ENCODE measurements at regions not wholly inside any gene's neighbourhood (a gene's known extent, or its start where the extent isn't known, plus 50 kb on each side); places are given as distances from the start of the nearest gene placed in this dataset.
"Not testable (repeated sequence)": the region's sequence is repeated elsewhere in the genome, so short reads cannot be mapped to it uniquely, and the experiment has no call there.

DNA sequence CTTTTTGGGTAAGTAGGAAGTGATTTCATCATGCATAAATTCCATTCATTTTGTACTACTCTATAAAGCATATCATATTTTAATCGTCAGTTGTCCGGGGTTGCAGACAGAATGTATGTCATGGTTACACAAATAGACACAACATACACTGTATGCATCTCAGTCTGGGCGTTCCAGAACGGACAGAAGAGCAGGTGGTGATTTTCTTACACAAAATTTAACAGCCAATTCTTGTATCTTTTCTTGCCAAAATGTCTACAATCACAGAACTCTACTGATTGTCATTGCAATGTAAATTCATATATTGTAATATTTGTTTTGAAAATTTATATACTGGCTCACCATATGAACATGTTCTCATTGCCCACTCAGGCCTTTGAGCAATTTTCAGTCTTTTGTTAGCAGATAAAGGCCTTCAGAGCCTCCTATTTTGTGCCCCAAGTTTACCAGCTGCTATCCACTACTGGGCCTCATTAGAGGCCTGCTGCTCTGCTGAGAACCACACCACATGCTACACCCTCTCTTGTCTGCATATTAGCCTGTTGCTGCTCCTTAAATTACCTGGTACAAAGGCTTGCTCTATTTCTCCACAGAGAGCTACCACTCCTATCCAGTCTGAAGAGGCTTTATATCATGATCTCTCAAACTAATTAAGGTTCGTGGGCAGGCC lies 61.5 kb downstream of the PRDM13 start:
- no peak for DNase-seq (ENCODE audit: low spot score)

DNA sequence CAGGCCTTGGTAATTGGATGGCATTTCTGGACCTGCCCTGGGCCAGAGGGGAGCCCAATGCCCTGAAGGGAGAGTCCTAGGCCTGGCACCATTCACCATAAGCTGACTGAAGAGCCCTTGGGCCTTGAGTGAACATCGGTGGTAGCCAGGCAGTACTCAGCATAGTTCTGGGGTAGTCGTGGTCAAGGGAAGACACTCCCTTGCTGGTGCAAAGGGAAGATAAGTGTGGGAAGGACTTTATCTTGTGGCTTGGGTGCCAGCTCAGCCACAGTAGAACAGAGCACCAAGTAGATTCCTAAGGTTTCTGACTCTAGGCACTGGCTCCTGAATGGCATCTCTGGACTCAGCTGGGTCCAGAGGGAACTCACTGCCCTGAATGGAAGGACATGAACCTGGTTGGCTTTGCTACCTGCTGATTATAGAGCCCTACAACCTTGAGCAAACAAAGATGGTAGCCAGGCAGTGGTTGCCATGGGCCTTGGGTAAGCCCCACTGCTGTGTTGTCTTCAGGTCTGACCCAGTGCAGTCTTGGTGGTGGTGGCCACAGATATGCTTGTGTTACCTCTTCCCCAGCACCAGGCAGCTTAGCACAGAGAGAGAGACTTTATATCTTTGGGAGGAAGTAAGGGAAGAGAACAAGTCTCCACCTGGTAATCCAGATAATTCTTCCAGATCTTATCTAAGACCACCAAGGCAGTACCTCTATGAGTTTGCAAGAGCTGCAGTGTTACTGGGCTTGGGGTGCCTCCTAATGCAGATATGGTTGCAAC lies 83.5 kb downstream of the PRDM13 start:
- no peak for DNase-seq (ENCODE audit: low spot score)

- DNase-seq (ENCODE audit: low spot score), result not testable (repeated sequence)
Measured at GRCh38 chr6:99702287-99702686, 95.7 kb downstream of the PRDM13 start.

- DNase-seq (ENCODE audit: low spot score), result no peak
Measured at GRCh38 chr6:99709062-99709461, 102.4 kb downstream of the PRDM13 start.

GRCh38 chr6:99711302-99711701 lies 104.7 kb downstream of the PRDM13 start:
- no peak for DNase-seq (ENCODE audit: low spot score)

GRCh38 chr6:99711925-99712324 lies 105.3 kb downstream of the PRDM13 start:
- DNase-seq (ENCODE audit: low spot score), result no peak

- DNase-seq (ENCODE audit: low spot score), result no peak
Measured at GRCh38 chr6:99712519-99712918, 105.9 kb downstream of the PRDM13 start.

DNA sequence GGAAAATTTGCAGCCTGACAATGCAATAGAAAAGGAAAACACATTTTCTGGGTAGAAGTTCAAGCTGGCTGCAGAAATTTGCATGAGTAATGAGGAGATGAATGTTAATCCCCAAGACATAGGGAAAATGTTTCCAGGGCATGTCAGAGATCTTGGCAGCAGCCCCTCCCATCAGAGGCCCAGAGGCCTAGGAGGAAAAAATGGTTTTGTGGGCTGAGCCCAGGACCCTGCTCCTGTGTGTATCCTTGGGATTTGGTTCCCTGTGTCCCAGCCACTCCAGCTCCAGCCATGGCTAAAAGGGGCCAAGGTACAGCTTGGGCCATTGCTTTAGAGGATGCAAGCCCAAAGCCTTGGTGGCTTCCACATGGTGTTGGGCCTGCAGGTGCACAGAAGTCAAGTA lies 115.4 kb downstream of the PRDM13 start:
- not testable (repeated sequence) for DNase-seq (ENCODE audit: low spot score)

DNA sequence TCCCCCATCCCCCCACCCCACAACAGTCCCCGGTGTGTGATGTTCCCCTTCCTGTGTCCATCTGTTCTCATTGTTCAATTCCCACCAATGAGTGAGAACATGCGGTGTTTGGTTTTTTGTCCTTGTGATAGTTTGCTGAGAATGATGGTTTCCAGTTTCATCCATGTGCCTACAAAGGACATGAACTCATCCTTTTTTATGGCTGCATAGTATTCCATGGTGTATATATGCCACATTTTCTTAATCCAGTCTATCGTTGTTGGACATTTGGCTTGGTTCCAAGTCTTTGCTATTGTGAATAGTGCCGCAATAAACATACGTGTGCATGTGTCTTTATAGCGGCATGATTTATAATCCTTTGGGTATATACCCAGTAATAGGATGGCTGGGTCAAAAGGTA lies 123.6 kb downstream of the PRDM13 start:
- DNase-seq (ENCODE audit: low spot score), result not testable (repeated sequence)

GRCh38 chr6:99736302-99736701 lies 129.7 kb downstream of the PRDM13 start:
- peak; percentile 3 for DNase-seq (ENCODE audit: low spot score)

GRCh38 chr6:99739526-99739925 lies 132.9 kb downstream of the PRDM13 start:
- DNase-seq (ENCODE audit: low spot score), result no peak

DNA sequence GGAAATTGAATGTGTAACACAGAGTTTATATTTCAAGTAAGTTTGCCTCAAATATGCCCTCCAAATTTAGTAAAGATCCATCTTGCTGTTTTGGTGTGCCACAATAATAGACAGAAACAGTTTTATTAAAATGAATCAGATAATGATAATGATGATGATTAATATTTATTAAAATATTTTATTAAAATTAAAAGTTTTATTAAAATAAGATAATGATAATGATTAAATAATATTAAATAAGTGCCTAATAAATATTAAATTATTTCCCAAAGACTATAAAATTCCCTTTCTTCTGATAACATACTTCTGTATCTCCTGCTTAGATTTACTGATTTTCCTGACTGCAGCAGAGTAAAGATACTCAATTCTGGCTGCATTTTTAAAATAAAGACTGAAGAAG lies 134.5 kb downstream of the PRDM13 start:
- no peak for DNase-seq (ENCODE audit: low spot score)

DNA sequence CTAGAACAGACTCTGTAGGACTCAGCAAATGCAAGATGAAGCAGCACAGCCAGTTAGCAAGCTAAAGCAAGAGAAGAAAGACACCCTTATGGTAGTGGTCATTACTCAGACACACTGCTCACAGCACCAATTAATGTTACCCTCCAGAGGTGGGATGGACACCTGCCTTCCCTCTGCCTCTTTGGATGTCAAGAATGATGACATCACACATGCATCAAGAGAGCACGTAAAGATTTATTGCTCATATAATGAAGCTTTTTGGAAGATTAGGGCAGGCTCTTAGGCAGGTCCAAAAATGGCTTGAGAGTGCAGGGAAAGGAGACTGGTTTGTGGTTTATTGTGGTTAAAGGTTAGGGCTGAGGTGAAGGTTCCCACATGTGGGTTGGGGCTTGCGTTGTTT lies 137.0 kb downstream of the PRDM13 start:
- DNase-seq (ENCODE audit: low spot score), result no peak

GRCh38 chr6:99745651-99746050 lies 139.0 kb downstream of the PRDM13 start:
- DNase-seq (ENCODE audit: low spot score), result no peak

DNA sequence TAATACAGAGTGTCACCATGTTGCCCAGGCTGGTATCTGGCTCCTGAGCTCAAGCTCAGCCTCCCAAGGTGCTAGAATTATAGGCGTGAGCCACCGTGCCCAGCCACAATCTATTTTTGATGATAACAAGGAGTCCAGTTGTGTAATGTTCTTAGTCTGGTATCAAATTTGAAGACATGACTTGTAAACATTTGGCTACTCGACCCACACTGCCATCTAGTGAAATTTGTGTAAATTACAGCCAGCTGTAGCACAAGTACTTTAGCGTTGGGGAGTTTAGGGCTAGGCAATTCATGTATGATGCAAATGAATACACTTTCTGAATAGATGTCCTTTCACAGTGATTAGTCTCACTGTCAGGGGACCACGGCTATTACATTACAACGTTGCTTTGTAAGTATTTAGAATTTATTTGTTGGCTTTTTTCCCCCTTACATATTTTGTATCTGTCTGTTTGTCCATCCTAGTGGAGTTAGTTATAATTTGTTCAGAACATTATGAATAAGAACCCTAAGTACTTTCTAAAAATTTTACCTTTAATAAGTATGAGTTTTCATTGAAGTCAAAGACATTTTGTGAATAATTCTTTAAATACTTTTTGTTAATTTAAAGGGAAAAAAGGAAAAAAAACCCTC lies 139.7 kb downstream of the PRDM13 start:
- DNase-seq (ENCODE audit: low spot score), result peak; percentile 76

DNA sequence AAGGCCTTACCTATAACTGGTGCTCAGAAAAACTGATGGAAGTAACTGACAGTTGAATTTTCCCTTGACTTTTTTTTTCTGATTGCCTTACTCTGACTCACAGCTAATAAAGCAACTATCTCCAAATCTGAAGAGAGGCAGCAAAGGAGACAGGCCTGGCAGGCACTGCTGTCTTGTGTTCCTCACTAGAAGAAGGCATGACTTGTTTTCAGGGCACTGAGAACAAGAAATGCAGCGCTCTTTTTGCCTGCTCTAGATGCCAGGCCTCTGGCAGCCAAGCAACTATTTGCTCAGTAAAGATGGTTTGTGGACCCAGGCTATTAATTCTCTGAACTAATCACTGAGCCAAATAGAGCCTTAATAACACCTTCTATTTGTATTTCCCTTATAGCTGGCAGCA lies 155.1 kb downstream of the PRDM13 start:
- DNase-seq (ENCODE audit: low spot score), result no peak

DNA sequence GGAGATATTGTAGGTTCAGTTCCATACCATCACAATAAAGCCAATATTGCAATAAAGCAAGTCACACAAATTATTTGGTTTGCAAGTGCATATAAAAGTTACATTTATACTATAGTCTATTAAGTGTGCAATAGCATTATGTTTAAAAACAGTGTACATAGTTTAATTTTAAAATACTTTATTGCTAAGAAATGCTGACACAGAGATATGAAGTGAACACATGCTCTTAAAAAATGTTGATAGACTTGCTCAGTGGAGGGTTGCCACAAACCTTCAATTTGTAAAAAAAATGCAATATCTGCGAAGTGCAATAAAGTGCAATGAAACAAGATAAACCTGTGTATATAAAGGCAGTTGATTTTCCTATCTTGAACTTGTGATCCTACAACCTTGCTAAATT lies 161.5 kb downstream of the PRDM13 start:
- no peak for DNase-seq (ENCODE audit: low spot score)

GRCh38 chr6:99779631-99780555 lies 173.3 kb downstream of the PRDM13 start:
- DNase-seq (ENCODE audit: low spot score), result no peak

DNA sequence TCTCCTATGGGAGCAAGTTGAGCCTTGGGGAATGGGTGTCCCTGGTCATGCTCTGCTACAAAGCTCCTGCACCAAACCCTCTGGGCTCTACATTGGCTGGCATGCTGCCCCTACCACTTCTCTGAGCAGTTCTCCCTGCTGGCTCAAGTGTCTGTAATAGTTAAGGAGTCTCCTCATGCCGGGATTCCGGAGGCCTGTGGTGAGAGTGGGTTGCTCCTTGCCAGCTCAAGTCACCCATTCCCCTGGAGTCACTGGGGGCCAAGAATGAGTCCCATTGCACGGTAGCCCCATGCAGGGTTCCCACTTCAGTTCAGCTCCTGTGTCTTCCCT lies 173.9 kb downstream of the PRDM13 start:
- no peak for DNase-seq (ENCODE audit: low spot score)

GRCh38 chr6:99789767-99790166 lies 183.1 kb downstream of the PRDM13 start:
- DNase-seq (ENCODE audit: low spot score), result no peak

GRCh38 chr6:99790679-99791078 lies 184.0 kb downstream of the PRDM13 start:
- DNase-seq (ENCODE audit: low spot score), result peak; percentile 18

GRCh38 chr6:99801805-99802204 lies 192.2 kb downstream of the MCHR2 start:
- DNase-seq (ENCODE audit: low spot score), result no peak
